KMS-11 (cell line): ENCODE measurements at regions not wholly inside any gene's neighbourhood (a gene's known extent, or its start where the extent isn't known, plus 50 kb on each side); places are given as distances from the start of the nearest gene placed in this dataset.

Experiments used
- H2AFZ ChIP-seq: fragments of 200-600 bp; sonication (generic); 2 replicates; pipeline ENCODE4 v1.6.1; 2016; ENCODE audit warnings: antibody characterized with exemption, mixed run types, low read depth
- H3K27ac ChIP-seq: fragments of 200-600 bp; sonication (generic); 2 replicates; pipeline ENCODE4 v1.6.1; 2016; ENCODE audit warnings: mild to moderate bottlenecking, mixed run types
- H3K27me3 ChIP-seq: fragments of 200-600 bp; sonication (generic); 2 replicates; pipeline ENCODE4 v1.6.1; 2017; ENCODE audit warnings: mild to moderate bottlenecking, low read depth, mixed run types, moderate library complexity; ENCODE audit not compliant: insufficient read depth
- H3K36me3 ChIP-seq: fragments of 200-600 bp; sonication (generic); 2 replicates; pipeline ENCODE4 v1.6.1; 2017; ENCODE audit warnings: mild to moderate bottlenecking, mixed run types; ENCODE audit not compliant: insufficient read depth
- H3K4me1 ChIP-seq: fragments of 200-600 bp; sonication (generic); 2 replicates; pipeline ENCODE4 v1.6.1; 2016; ENCODE audit warnings: mild to moderate bottlenecking, low read depth, mixed run types; ENCODE audit not compliant: poor library complexity, severe bottlenecking
- H3K4me2 ChIP-seq: fragments of 200-600 bp; sonication (generic); 2 replicates; pipeline ENCODE4 v1.7.0; 2016; ENCODE audit warnings: mild to moderate bottlenecking, mixed run types
- H3K4me3 ChIP-seq: fragments of 200-600 bp; sonication (generic); IDR thresholded peaks from 2 replicates; pipeline ENCODE4 v1.6.1; 2017; ENCODE audit warnings: low read depth, low read length, mixed read lengths; ENCODE audit not compliant: insufficient read depth
- H3K79me2 ChIP-seq: fragments of 200-600 bp; sonication (generic); 2 replicates; pipeline ENCODE4 v1.6.1; 2016; ENCODE audit warnings: low read depth, mixed run types; ENCODE audit not compliant: insufficient read depth
- H3K9ac ChIP-seq: fragments of 200-600 bp; sonication (generic); 2 replicates; pipeline ENCODE4 v1.6.1; 2016; ENCODE audit warnings: mild to moderate bottlenecking, mixed run types
- H4K20me1 ChIP-seq: fragments of 200-600 bp; sonication (generic); 2 replicates; pipeline ENCODE4 v1.6.1; 2016; ENCODE audit warnings: mild to moderate bottlenecking, mixed run types; ENCODE audit not compliant: insufficient read depth
- TF ChIP-seq, protein P1 (sequence below): fragments of 200-600 bp; sonication (generic); conservative IDR thresholded peaks from 2 replicates; pipeline ENCODE4 v1.6.1; 2017; ENCODE audit warnings: low read depth, mild to moderate bottlenecking, antibody characterized with exemption, low read length, moderate library complexity, mixed read lengths

DNA sequence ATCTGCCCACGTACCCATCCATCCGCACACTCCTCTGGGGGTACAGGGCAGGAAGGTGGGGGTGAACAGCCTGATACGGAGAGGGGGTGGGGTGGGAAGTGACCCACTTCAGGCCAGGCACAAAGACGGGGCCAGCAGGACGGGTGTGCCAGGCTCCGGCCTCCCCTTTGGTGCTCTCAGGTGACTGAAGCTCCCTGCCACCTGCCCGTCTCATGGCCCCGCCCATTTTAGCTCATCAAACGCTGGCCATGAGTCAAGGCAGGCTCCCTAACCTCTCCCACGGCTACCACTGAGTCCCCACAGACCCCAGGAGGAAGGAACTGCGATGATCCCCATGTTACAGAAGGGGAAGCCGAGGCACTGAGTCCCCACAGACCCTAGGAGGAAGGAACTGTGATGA, 109.6 kb downstream of the CRYAA start:
- Histone ChIP-seq H4K20me1 (no peaks in the 10 kb centered on the region), H3K36me3 (no peaks in the 10 kb centered on the region), H2AFZ (no peak overlapping the region), H3K27me3 (no peaks in the 10 kb centered on the region), H3K4me1 (peaks cover 11% of the 10 kb centered on the region), H3K4me3 (no peak overlapping the region), H3K27ac (no peak overlapping the region), H3K79me2 (no peaks in the 10 kb centered on the region), H3K4me2 (no peak overlapping the region), H3K9ac (no peak overlapping the region)
- TF ChIP-seq, protein P1, sequence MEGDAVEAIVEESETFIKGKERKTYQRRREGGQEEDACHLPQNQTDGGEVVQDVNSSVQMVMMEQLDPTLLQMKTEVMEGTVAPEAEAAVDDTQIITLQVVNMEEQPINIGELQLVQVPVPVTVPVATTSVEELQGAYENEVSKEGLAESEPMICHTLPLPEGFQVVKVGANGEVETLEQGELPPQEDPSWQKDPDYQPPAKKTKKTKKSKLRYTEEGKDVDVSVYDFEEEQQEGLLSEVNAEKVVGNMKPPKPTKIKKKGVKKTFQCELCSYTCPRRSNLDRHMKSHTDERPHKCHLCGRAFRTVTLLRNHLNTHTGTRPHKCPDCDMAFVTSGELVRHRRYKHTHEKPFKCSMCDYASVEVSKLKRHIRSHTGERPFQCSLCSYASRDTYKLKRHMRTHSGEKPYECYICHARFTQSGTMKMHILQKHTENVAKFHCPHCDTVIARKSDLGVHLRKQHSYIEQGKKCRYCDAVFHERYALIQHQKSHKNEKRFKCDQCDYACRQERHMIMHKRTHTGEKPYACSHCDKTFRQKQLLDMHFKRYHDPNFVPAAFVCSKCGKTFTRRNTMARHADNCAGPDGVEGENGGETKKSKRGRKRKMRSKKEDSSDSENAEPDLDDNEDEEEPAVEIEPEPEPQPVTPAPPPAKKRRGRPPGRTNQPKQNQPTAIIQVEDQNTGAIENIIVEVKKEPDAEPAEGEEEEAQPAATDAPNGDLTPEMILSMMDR = no peak

DNA sequence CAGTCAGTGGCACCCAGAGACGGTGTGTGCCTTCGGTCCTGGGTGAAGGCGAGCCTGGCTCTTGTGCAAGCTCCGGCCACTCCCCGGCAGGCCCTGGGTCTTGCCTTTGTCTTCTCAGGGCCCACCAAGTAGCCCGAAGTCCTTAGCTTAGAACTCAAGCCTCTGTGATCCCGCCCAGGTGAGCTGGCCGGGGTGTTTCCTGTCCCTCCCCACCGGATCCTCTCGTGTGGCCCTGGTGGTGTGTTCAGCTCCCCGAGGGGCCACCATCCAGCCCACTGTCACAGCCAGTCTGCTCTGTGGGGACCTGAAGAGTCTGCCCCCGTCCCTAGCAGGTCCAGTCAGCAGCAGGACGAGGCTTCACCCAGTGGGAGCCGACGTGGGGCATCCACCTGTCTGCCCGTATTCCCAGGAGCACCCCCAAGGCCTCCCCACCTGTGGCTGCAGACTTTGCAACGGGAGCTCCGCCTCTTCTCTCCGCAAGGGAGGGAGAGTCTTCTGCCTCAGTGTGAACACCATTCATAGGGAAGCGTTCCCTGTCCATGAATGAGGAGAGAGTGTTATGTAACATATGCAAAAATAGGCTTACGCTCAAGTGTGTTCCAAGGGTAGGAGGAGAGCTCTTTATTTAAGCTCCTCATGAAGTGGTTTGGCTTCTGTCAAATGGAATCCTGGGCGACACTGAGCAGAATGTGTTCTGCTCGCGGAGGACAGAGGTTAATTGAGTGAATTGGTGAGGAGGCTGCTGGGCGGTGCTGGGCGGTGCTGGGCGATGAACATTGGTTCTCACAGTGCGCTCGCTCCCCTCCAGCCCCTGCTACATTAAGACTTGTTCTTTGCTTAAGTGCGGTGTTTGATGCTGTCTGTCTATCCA, 108.9 kb downstream of the CRYAA start:
- no peaks in the 10 kb centered on the region for H3K79me2 ChIP-seq
- no peaks in the 10 kb centered on the region for H4K20me1 ChIP-seq
- H3K4me2 ChIP-seq = no peak overlapping the region
- H2AFZ ChIP-seq = no peak overlapping the region
- no peak overlapping the region for H3K9ac ChIP-seq
- no peak overlapping the region for H3K4me3 ChIP-seq
- no peaks in the 10 kb centered on the region for H3K27me3 ChIP-seq
- TF ChIP-seq, protein P1 = no peak
- H3K27ac ChIP-seq = no peak overlapping the region
- H3K4me1 ChIP-seq = peaks cover 13% of the 10 kb centered on the region
- H3K36me3 ChIP-seq = no peaks in the 10 kb centered on the region

DNA sequence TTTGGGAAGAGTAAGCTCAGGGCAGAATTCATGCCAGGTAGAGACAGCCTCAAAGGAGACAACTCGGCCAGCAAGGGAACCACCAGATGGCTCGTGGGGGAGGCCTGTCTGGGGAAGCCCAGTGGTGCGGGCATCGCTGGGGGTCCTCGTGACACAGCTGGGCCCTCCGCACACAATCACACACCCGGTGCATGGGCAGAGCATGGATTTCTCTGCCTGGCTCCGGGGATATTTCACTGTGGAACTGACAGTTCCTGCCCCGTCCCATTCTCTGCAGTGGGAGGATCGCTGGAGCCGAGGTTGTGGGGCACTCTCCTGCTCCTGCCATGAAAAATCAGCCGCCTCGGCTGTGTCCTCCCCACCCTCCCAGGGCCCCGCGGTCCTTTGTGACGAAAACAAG, 108.0 kb downstream of the CRYAA start:
- H2AFZ ChIP-seq = no peak overlapping the region
- no peak overlapping the region for H3K9ac ChIP-seq
- H3K4me2 ChIP-seq = no peak overlapping the region
- H3K79me2 ChIP-seq = no peaks in the 10 kb centered on the region
- TF ChIP-seq, protein P1 = no peak
- no peak overlapping the region for H3K27ac ChIP-seq
- no peaks in the 10 kb centered on the region for H4K20me1 ChIP-seq
- H3K36me3 ChIP-seq = no peaks in the 10 kb centered on the region
- H3K4me3 ChIP-seq = no peak overlapping the region
- H3K27me3 ChIP-seq = no peaks in the 10 kb centered on the region
- peaks cover 13% of the 10 kb centered on the region for H3K4me1 ChIP-seq

DNA sequence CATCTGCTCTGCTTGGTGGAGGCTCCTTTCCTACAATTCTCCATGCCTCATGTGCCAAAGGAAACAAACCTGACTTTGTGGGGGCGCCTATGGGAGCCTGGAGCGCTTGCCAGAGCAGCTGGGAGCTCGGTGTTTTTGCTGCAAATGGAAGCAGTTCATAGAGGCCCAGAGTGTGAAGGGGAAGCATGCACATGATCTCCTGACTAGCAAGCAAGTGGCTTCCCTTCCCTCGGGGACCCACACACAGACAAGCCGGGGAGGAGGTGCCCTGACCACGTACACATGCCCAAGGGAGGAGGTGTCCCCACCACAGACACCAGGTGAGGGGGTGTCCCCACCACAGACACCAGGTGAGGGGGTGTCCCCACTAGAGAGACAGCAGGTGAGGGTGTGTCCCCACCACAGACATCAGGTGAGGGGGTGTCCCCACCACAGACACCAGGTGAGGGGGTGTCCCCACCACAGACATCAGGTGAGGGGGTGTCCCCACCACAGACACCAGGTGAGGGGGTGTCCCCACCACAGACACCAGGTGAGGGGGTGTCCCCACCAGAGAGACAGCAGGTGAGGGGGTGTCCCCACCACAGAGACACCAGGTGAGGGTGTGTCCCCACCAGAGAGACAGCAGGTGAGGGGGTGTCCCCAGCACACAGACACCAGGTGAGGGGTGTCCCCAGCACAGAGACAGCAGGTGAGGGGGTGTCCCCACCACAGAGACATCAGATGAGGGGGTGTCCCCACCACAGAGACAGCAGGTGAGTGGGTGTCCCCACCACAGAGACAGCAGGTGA, 106.8 kb downstream of the CRYAA start:
- Histone ChIP-seq H3K79me2 (no peaks in the 10 kb centered on the region), H3K4me1 (peaks cover 13% of the 10 kb centered on the region), H4K20me1 (no peaks in the 10 kb centered on the region), H3K27me3 (no peaks in the 10 kb centered on the region), H3K4me2 (no peak overlapping the region), H3K27ac (no peak overlapping the region), H2AFZ (no peak overlapping the region), H3K36me3 (no peaks in the 10 kb centered on the region), H3K4me3 (no peak overlapping the region), H3K9ac (no peak overlapping the region)
- TF ChIP-seq, protein P1 = no peak
